Osteoblast (primary cell): ENCODE measurements at regions not wholly inside any gene's neighbourhood (a gene's known extent, or its start where the extent isn't known, plus 50 kb on each side); places are given as distances from the start of the nearest gene placed in this dataset.

Experiments
- DNase-seq: peaks from one replicate; pipeline ENCODE4 v3.0.0; 2011; ENCODE audit warnings: low spot score, mixed read lengths; ENCODE audit not compliant: insufficient read length; ENCODE audit errors: missing footprints
- H2AFZ ChIP-seq: 2 replicates; pipeline ENCODE4 v1.6.0; 2011; ENCODE audit warnings: mild to moderate bottlenecking, low read length
- H3K27ac ChIP-seq: 2 replicates; pipeline ENCODE4 v1.5.1; 2011; ENCODE audit warnings: mild to moderate bottlenecking, low read depth, low read length, moderate library complexity
- H3K27me3 ChIP-seq: 2 replicates; pipeline ENCODE4 v1.6.0; 2012; ENCODE audit warnings: mild to moderate bottlenecking, control low read depth, inconsistent platforms, low read length, moderate library complexity; ENCODE audit not compliant: insufficient read depth
- H3K36me3 ChIP-seq: 2 replicates; pipeline ENCODE4 v1.5.1; 2011; ENCODE audit warnings: mild to moderate bottlenecking, low read length, control low read depth, moderate library complexity; ENCODE audit not compliant: insufficient read depth
- H3K4me1 ChIP-seq: 2 replicates; pipeline ENCODE4 v1.5.1; 2011; ENCODE audit warnings: mild to moderate bottlenecking, low read length, control low read depth, moderate library complexity; ENCODE audit not compliant: insufficient read depth
- H3K4me2 ChIP-seq: 2 replicates; pipeline ENCODE4 v1.6.0; 2011; ENCODE audit warnings: mild to moderate bottlenecking, low read length; ENCODE audit not compliant: insufficient read depth
- H3K4me3 ChIP-seq: fragments of 200-600 bp; sonication (generic); 3 replicates; pipeline ENCODE4 v1.5.1; 2012; ENCODE audit warnings: mild to moderate bottlenecking, low read length, inconsistent platforms; ENCODE audit not compliant: insufficient read depth
- H3K79me2 ChIP-seq: 2 replicates; pipeline ENCODE4 v1.6.0; 2012; ENCODE audit warnings: mild to moderate bottlenecking, low read length, control low read depth, inconsistent platforms; ENCODE audit not compliant: insufficient read depth
- H3K9me3 ChIP-seq: 2 replicates; pipeline ENCODE4 v1.5.1; 2011; ENCODE audit warnings: low read depth, low read length, control low read depth
- H4K20me1 ChIP-seq: 2 replicates; pipeline ENCODE4 v1.6.0; 2012; ENCODE audit warnings: mild to moderate bottlenecking, low read length, control low read depth; ENCODE audit not compliant: insufficient read depth
- CTCF ChIP-seq: IDR thresholded peaks from 2 replicates; pipeline ENCODE4 v1.5.1; 2011; ENCODE audit warnings: mild to moderate bottlenecking, low read depth, low read length, moderate library complexity; ENCODE audit errors: extremely low read depth

- H3K4me1 ChIP-seq = peaks cover 10% of the 10 kb centered on the region
- H3K27me3 ChIP-seq = peaks cover 49% of the 10 kb centered on the region
- no peak overlapping the region for H3K27ac ChIP-seq
- H3K4me3 ChIP-seq = no peak overlapping the region
- no peaks in the 10 kb centered on the region for H4K20me1 ChIP-seq
- TF ChIP-seq CTCF = no peak
- no peak overlapping the region for H2AFZ ChIP-seq
- H3K9me3 ChIP-seq = no peaks in the 10 kb centered on the region
- H3K36me3 ChIP-seq = no peaks in the 10 kb centered on the region
- DNase-seq = no peak
- H3K79me2 ChIP-seq = no peaks in the 10 kb centered on the region
- no peak overlapping the region for H3K4me2 ChIP-seq
These were observed 64.0 kb downstream of the CCNG2 start for GRCh38 chr4:77220828-77221613.

GRCh38 chr4:77225022-77225421 is 68.0 kb downstream of the CCNG2 start:
- Histone ChIP-seq H3K79me2 (no peaks in the 10 kb centered on the region), H3K9me3 (no peaks in the 10 kb centered on the region), H3K36me3 (no peaks in the 10 kb centered on the region), H2AFZ (no peak overlapping the region), H3K27me3 (peaks cover 32% of the 10 kb centered on the region), H4K20me1 (no peaks in the 10 kb centered on the region), H3K4me3 (no peak overlapping the region), H3K27ac (no peak overlapping the region), H3K4me1 (peaks cover 10% of the 10 kb centered on the region), H3K4me2 (no peak overlapping the region)
- DNase-seq = no peak
- TF ChIP-seq CTCF = no peak

GRCh38 chr4:77226939-77227705 is 70.1 kb downstream of the CCNG2 start:
- Histone ChIP-seq H3K27ac (no peak overlapping the region), H3K4me1 (no peaks in the 10 kb centered on the region), H3K27me3 (peaks cover 23% of the 10 kb centered on the region), H3K4me3 (no peak overlapping the region), H2AFZ (no peak overlapping the region), H3K36me3 (no peaks in the 10 kb centered on the region), H3K4me2 (no peak overlapping the region), H4K20me1 (no peaks in the 10 kb centered on the region), H3K9me3 (no peaks in the 10 kb centered on the region), H3K79me2 (no peaks in the 10 kb centered on the region)
- DNase-seq = no peak
- no peak for TF ChIP-seq CTCF

GRCh38 chr4:77229433-77229832 is 72.4 kb downstream of the CCNG2 start:
- DNase-seq = no peak
- H3K4me2 ChIP-seq = no peak overlapping the region
- H3K79me2 ChIP-seq = no peaks in the 10 kb centered on the region
- H3K9me3 ChIP-seq = no peaks in the 10 kb centered on the region
- H3K27me3 ChIP-seq = peaks cover 11% of the 10 kb centered on the region
- H3K27ac ChIP-seq = no peak overlapping the region
- no peak for TF ChIP-seq CTCF
- no peaks in the 10 kb centered on the region for H3K4me1 ChIP-seq
- no peak overlapping the region for H3K4me3 ChIP-seq
- no peaks in the 10 kb centered on the region for H4K20me1 ChIP-seq
- no peaks in the 10 kb centered on the region for H3K36me3 ChIP-seq
- H2AFZ ChIP-seq = no peak overlapping the region
